ENCODE measurements at regions not wholly inside any gene's neighbourhood (a gene's known extent, or its start where the extent isn't known, plus 50 kb on each side); places are given as distances from the start of the nearest gene placed in this dataset.

DNA sequence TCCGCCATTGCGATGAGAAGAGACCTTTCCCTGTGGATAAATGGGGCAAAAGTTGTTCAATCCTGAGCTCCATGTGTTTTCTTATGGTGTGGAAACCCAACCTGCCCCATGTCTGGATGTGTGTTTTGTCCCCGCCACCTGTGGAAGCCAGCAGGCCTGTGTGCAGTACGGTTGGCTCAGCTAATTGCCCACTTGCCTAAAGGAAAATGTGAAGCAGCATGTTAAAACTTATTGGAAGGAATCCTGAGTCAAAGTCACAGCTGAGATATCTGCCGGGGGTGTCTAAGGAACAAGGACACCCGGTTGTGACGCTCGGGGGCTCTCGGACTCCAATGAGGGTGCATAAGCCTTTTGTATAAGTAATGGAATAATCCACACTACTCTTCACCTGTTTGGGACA, 361.1 kb upstream of the IRX1 start:
- TF ChIP-seq POLR2A (IDR thresholded peaks at IDR 0.05), result no peak
- TF ChIP-seq, protein P1, sequence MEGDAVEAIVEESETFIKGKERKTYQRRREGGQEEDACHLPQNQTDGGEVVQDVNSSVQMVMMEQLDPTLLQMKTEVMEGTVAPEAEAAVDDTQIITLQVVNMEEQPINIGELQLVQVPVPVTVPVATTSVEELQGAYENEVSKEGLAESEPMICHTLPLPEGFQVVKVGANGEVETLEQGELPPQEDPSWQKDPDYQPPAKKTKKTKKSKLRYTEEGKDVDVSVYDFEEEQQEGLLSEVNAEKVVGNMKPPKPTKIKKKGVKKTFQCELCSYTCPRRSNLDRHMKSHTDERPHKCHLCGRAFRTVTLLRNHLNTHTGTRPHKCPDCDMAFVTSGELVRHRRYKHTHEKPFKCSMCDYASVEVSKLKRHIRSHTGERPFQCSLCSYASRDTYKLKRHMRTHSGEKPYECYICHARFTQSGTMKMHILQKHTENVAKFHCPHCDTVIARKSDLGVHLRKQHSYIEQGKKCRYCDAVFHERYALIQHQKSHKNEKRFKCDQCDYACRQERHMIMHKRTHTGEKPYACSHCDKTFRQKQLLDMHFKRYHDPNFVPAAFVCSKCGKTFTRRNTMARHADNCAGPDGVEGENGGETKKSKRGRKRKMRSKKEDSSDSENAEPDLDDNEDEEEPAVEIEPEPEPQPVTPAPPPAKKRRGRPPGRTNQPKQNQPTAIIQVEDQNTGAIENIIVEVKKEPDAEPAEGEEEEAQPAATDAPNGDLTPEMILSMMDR (IDR thresholded peaks at IDR 0.05), result no peak

Measured in lower leg skin (tissue), 3 donors.